Loucy (cell line): ENCODE measurements at regions not wholly inside any gene's neighbourhood (a gene's known extent, or its start where the extent isn't known, plus 50 kb on each side); places are given as distances from the start of the nearest gene placed in this dataset.

Experiments used
- H2AFZ ChIP-seq: fragments of 200-600 bp; sonication (generic); 2 replicates; pipeline ENCODE4 v1.6.0; 2016; ENCODE audit warnings: antibody characterized with exemption, mild to moderate bottlenecking, low read length, moderate library complexity
- H3F3A ChIP-seq: fragments of 200-600 bp; 2 replicates; pipeline ENCODE4 v1.6.0; 2016; ENCODE audit warnings: antibody characterized with exemption, low read depth, mild to moderate bottlenecking
- H3K27me3 ChIP-seq: fragments of 200-600 bp; sonication (generic); 2 replicates; pipeline ENCODE4 v1.6.1; 2014; ENCODE audit warnings: low read length, mild to moderate bottlenecking; ENCODE audit not compliant: insufficient read depth, poor library complexity, severe bottlenecking
- H3K36me3 ChIP-seq: fragments of 200-600 bp; sonication (generic); 2 replicates; pipeline ENCODE4 v1.6.1; 2016; ENCODE audit warnings: low read length; ENCODE audit not compliant: insufficient read depth
- H3K4me1 ChIP-seq: fragments of 200-600 bp; sonication (generic); 2 replicates; pipeline ENCODE4 v1.5.1; 2014; ENCODE audit warnings: low read length, mild to moderate bottlenecking; ENCODE audit not compliant: insufficient read depth, poor library complexity, severe bottlenecking
- H3K4me2 ChIP-seq: fragments of 200-600 bp; sonication (generic); 2 replicates; pipeline ENCODE4 v1.6.0; 2014; ENCODE audit warnings: antibody characterized with exemption, low read length, low read depth, mild to moderate bottlenecking; ENCODE audit not compliant: poor library complexity, severe bottlenecking
- H3K4me3 ChIP-seq: fragments of 200-600 bp; sonication (generic); 2 replicates; pipeline ENCODE4 v1.5.1; 2014; ENCODE audit warnings: low read length, mild to moderate bottlenecking, mixed read lengths; ENCODE audit not compliant: poor library complexity, severe bottlenecking
- H3K79me2 ChIP-seq: fragments of 200-600 bp; sonication (generic); 2 replicates; pipeline ENCODE4 v1.6.1; 2014; ENCODE audit warnings: low read length; ENCODE audit not compliant: insufficient read depth
- H3K9ac ChIP-seq: fragments of 200-600 bp; sonication (generic); 2 replicates; pipeline ENCODE4 v1.6.0; 2014; ENCODE audit warnings: mild to moderate bottlenecking, low read depth, low read length, moderate library complexity; ENCODE audit not compliant: poor library complexity, severe bottlenecking
- H3K9me2 ChIP-seq: fragments of 200-600 bp; sonication (generic); replicated peaks from 2 replicates; pipeline ENCODE4 v1.6.1; 2016; ENCODE audit warnings: low read depth, low read length, mixed read lengths
- H3K9me3 ChIP-seq: fragments of 200-600 bp; sonication (generic); 2 replicates; pipeline ENCODE4 v1.6.1; 2014; ENCODE audit warnings: mild to moderate bottlenecking, antibody characterized with exemption, low read length, low read depth; ENCODE audit not compliant: insufficient read depth
- H4K20me1 ChIP-seq: fragments of 200-600 bp; sonication (generic); 2 replicates; pipeline ENCODE4 v1.6.0; 2014; ENCODE audit warnings: antibody characterized with exemption, low read length, mild to moderate bottlenecking; ENCODE audit not compliant: insufficient read depth, poor library complexity, severe bottlenecking
- CTCF ChIP-seq: fragments of 200-600 bp; sonication (generic); conservative IDR thresholded peaks from 2 replicates; pipeline ENCODE4 v1.5.1; 2014; ENCODE audit warnings: mild to moderate bottlenecking, antibody characterized with exemption, low read length
- EZH2phosphoT487 ChIP-seq: fragments of 200-600 bp; IDR thresholded peaks from 2 replicates; pipeline ENCODE4 v1.6.1; 2018; ENCODE audit warnings: antibody characterized with exemption, mild to moderate bottlenecking, moderate library complexity, borderline replicate concordance

- Histone ChIP-seq H3F3A (no peaks in the 10 kb centered on the region), H3K4me3 (no peak overlapping the region), H3K27me3 (no peaks in the 10 kb centered on the region), H4K20me1 (no peaks in the 10 kb centered on the region), H3K4me2 (no peak overlapping the region), H3K9ac (no peak overlapping the region), H3K9me3 (no peaks in the 10 kb centered on the region), H3K79me2 (no peaks in the 10 kb centered on the region), H3K9me2 (no peaks in the 10 kb centered on the region), H3K4me1 (peaks cover 5% of the 10 kb centered on the region), H2AFZ (no peak overlapping the region), H3K36me3 (no peaks in the 10 kb centered on the region)
- TF ChIP-seq EZH2phosphoT487 (no peak), CTCF (no peak)
Measured at GRCh38 chr21:38924954-38925353, 119.2 kb downstream of the ETS2 start.

- H3K9me3 ChIP-seq = no peaks in the 10 kb centered on the region
- no peaks in the 10 kb centered on the region for H3K79me2 ChIP-seq
- no peaks in the 10 kb centered on the region for H3K36me3 ChIP-seq
- H2AFZ ChIP-seq = no peak overlapping the region
- no peaks in the 10 kb centered on the region for H4K20me1 ChIP-seq
- TF ChIP-seq EZH2phosphoT487 (no peak), CTCF (no peak)
- no peaks in the 10 kb centered on the region for H3K27me3 ChIP-seq
- H3K9me2 ChIP-seq = no peaks in the 10 kb centered on the region
- H3K4me3 ChIP-seq = no peak overlapping the region
- H3K9ac ChIP-seq = no peak overlapping the region
- H3K4me1 ChIP-seq = peaks cover 5% of the 10 kb centered on the region
- H3F3A ChIP-seq = no peaks in the 10 kb centered on the region
- H3K4me2 ChIP-seq = no peak overlapping the region
Measured at GRCh38 chr21:38923429-38923828, 117.7 kb downstream of the ETS2 start.

- no peaks in the 10 kb centered on the region for H3K27me3 ChIP-seq
- TF ChIP-seq EZH2phosphoT487 = no peak
- TF ChIP-seq CTCF = no peak
- H4K20me1 ChIP-seq = no peaks in the 10 kb centered on the region
- H3F3A ChIP-seq = no peaks in the 10 kb centered on the region
- no peaks in the 10 kb centered on the region for H3K79me2 ChIP-seq
- no peaks in the 10 kb centered on the region for H3K36me3 ChIP-seq
- H3K4me2 ChIP-seq = no peak overlapping the region
- H3K4me3 ChIP-seq = no peak overlapping the region
- peaks cover under 1% of the 10 kb centered on the region for H3K4me1 ChIP-seq
- H3K9me2 ChIP-seq = no peaks in the 10 kb centered on the region
- no peak overlapping the region for H3K9ac ChIP-seq
- no peaks in the 10 kb centered on the region for H3K9me3 ChIP-seq
- H2AFZ ChIP-seq = no peak overlapping the region
Measured at GRCh38 chr21:38922474-38923235, 116.9 kb downstream of the ETS2 start.
